ENCODE measurements at regions not wholly inside any gene's neighbourhood (a gene's known extent, or its start where the extent isn't known, plus 50 kb on each side); places are given as distances from the start of the nearest gene placed in this dataset.
"Not testable (repeated sequence)": the region's sequence is repeated elsewhere in the genome, so short reads cannot be mapped to it uniquely, and the experiment has no call there.

GRCh38 chr14:58755031-58755925, 117.5 kb downstream of the DACT1 start:
- no peak for DNase-seq

GRCh38 chr14:58760121-58760520, 122.4 kb downstream of the DACT1 start:
- DNase-seq = no peak

- DNase-seq = no peak
These were observed 124.9 kb downstream of the DACT1 start for GRCh38 chr14:58762629-58763028.

GRCh38 chr14:58763210-58763609, 125.4 kb downstream of the DACT1 start:
- DNase-seq = no peak

GRCh38 chr14:58765418-58765831, 127.7 kb downstream of the DACT1 start:
- no peak for DNase-seq

- no peak for DNase-seq
These were observed 128.1 kb downstream of the DACT1 start for GRCh38 chr14:58765843-58766242.

- DNase-seq = no peak
These were observed 131.4 kb downstream of the DACT1 start for GRCh38 chr14:58769011-58769643.

GRCh38 chr14:58769771-58770170, 132.0 kb downstream of the DACT1 start:
- no peak for DNase-seq

- no peak for DNase-seq
These were observed 132.8 kb downstream of the DACT1 start for GRCh38 chr14:58770491-58770982.

- no peak for DNase-seq
These were observed 133.3 kb downstream of the DACT1 start for GRCh38 chr14:58771016-58771415.

GRCh38 chr14:58772116-58772515, 134.4 kb downstream of the DACT1 start:
- no peak for DNase-seq

- DNase-seq = no peak
These were observed 135.2 kb downstream of the DACT1 start for GRCh38 chr14:58772794-58773620.

- no peak for DNase-seq
These were observed 136.8 kb downstream of the DACT1 start for GRCh38 chr14:58774531-58774930.

GRCh38 chr14:58775130-58775529, 137.4 kb downstream of the DACT1 start:
- DNase-seq = not testable (repeated sequence)

GRCh38 chr14:58776516-58776915, 138.8 kb downstream of the DACT1 start:
- DNase-seq = no peak

- no peak for DNase-seq
These were observed 139.8 kb downstream of the DACT1 start for GRCh38 chr14:58777541-58777979.

- no peak for DNase-seq
These were observed 140.4 kb downstream of the DACT1 start for GRCh38 chr14:58778202-58778601.

- no peak for DNase-seq
These were observed 141.6 kb downstream of the DACT1 start for GRCh38 chr14:58779376-58779775.

GRCh38 chr14:58780185-58780584, 142.4 kb downstream of the DACT1 start:
- no peak for DNase-seq

GRCh38 chr14:58780605-58781004, 142.8 kb downstream of the DACT1 start:
- DNase-seq = no peak

- no peak for DNase-seq
These were observed 144.2 kb downstream of the DACT1 start for GRCh38 chr14:58782011-58782410.

GRCh38 chr14:58783792-58784511, 146.2 kb downstream of the DACT1 start:
- no peak for DNase-seq
